Gastroesophageal sphincter (tissue), 4 donors: ENCODE measurements at regions not wholly inside any gene's neighbourhood (a gene's known extent, or its start where the extent isn't known, plus 50 kb on each side); places are given as distances from the start of the nearest gene placed in this dataset.

Experiments
- ATAC-seq: fragments of 150-250 bp; one replicate; pipeline ENCODE4 v1.9.1; 2016; ENCODE audit warnings: mild to moderate bottlenecking, moderate library complexity
- H3K27ac ChIP-seq, 4 donors: fragments of 200-600 bp; sonication (generic) in 3 of 4; 1 replicate in 3 of 4; 2 replicates in 1 of 4; pipeline ENCODE4 v1.5.1; 2016 to 2019
- H3K27me3 ChIP-seq: fragments of 200-600 bp; sonication (generic); one replicate; pipeline ENCODE4 v1.5.1; 2019
- H3K36me3 ChIP-seq, 2 donors: fragments of 200-600 bp; sonication (generic); one replicate each; pipeline ENCODE4 v1.5.1; 2019; ENCODE audit warnings: control low read depth in 1 of 2
- H3K4me1 ChIP-seq, 3 donors: fragments of 200-600 bp; sonication (generic); 1 replicate in 2 of 3; 2 replicates in 1 of 3; pipeline ENCODE4 v1.5.1; 2016 to 2019; ENCODE audit warnings: control low read depth in 2 of 3
- H3K4me3 ChIP-seq, 2 donors: fragments of 200-600 bp; sonication (generic); one replicate each; pipeline ENCODE4 v1.5.1; 2019; ENCODE audit warnings: mild to moderate bottlenecking in 1 of 2, moderate library complexity in 1 of 2
- H3K9me3 ChIP-seq, 3 donors: fragments of 200-600 bp; sonication (generic); one replicate each; pipeline ENCODE4 v1.5.1; 2017 to 2019; ENCODE audit warnings: control low read depth in 2 of 3
- CTCF ChIP-seq, 4 experiments: fragments of 200-600 bp in 2 of 4; fragments of 450-650 bp in 2 of 4; sonication (generic) in 1 of 4; IDR thresholded peaks; one replicate each; pipeline ENCODE4 v1.5.1; 2017 to 2019; ENCODE audit warnings: antibody characterized with exemption in 4 of 4, mild to moderate bottlenecking in 2 of 4, moderate library complexity in 2 of 4
- EP300 ChIP-seq: sonication (generic); formaldehyde crosslinking; IDR thresholded peaks from one replicate; pipeline ENCODE4 v1.6.1; 2017; ENCODE audit warnings: antibody characterized with exemption, mild to moderate bottlenecking
- POLR2A ChIP-seq, 2 donors: fragments of 450-650 bp; IDR thresholded peaks; one replicate each; pipeline ENCODE4 v1.6.1; 2017; ENCODE audit warnings: antibody characterized with exemption in 2 of 2, mild to moderate bottlenecking in 2 of 2, moderate library complexity in 1 of 2
- POLR2AphosphoS5 ChIP-seq: sonication (generic); formaldehyde crosslinking; IDR thresholded peaks from one replicate; pipeline ENCODE4 v1.6.1; 2017; ENCODE audit warnings: antibody characterized with exemption
- WGBS, 2 donors: methylation state at CpG; one replicate each; pipeline ENCODE4 v1.1.5; 2018; ENCODE audit warnings: low coverage in 1 of 2; 5-methylcytosine and 5-hydroxymethylcytosine counted together

- TF ChIP-seq POLR2AphosphoS5 (no peak), CTCF (IDR thresholded peaks at IDR 0.05) (no peak), POLR2A (IDR thresholded peaks at IDR 0.05) (no peak), EP300 (no peak)
- WGBS, 2 donors: 68 to 70% methylated on average over 2 of the region's 2 CpGs
- Histone ChIP-seq H3K4me3 (no peak overlapping the region), H3K27me3 (no peaks in the 10 kb centered on the region), H3K36me3 (no peaks in the 10 kb centered on the region), H3K9me3 (no peaks in the 10 kb centered on the region), H3K4me1 (no peaks in the 10 kb centered on the region), H3K27ac (no peak overlapping the region)
- ATAC-seq: no peak
Measured at GRCh38 chr4:57243076-57243475, 132.9 kb upstream of the IGFBP7 start.

DNA sequence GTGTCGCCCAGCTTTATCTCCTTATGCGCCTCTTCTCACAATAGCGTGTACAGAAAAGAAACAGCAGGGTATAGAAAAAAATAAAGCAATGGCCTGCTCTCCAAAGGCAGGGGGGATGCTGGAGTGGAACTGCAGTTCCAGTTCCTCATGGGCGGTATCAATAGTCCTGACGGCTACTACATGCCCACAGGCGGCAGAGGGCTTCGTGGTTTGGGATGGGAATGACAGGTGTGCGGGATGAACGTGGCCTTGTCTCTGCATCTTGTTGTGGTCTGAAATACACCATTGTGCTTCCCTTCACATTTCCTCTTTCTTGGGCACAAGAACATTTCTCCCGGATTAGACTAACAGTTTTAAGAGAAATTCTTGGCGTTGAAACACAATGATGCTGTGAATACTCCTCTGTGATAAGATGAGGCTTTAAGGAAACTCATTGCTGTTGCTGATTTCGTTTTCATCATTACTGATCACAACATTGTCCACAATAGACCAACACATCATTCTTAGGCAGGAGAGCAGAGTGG, 124.1 kb upstream of the IGFBP7 start:
- ATAC-seq: no peak
- Histone ChIP-seq H3K4me3 (no peak overlapping the region), H3K9me3 (no peaks in the 10 kb centered on the region), H3K27me3 (no peaks in the 10 kb centered on the region), H3K4me1 (no peaks in the 10 kb centered on the region), H3K27ac (no peak overlapping the region), H3K36me3 (no peaks in the 10 kb centered on the region)
- WGBS, 2 donors: 72 to 91% methylated on average over 8 to 9 of the region's 12 CpGs
- TF ChIP-seq EP300: no peak
- no peak for TF ChIP-seq POLR2AphosphoS5
- TF ChIP-seq CTCF (IDR thresholded peaks at IDR 0.05): no peak
- no peak for TF ChIP-seq POLR2A (IDR thresholded peaks at IDR 0.05)

DNA sequence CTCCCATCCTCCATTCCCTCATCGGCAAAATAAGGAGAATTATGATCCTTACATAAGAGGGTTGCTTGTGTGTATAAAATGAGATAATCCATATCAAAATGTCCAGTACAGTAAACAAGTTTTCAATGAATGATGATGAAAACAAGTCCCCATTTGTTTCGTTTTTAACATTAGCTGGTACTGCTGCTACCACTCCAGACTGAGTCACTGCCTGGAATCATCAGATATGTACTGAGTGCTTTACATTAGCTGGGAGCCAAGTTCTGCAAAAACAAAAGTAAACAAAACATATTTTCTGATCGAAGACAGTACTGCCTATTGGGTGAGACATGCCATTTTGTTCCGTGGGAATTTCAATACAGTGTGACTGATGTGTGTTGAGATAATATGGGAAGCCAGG, 123.2 kb upstream of the IGFBP7 start:
- no peaks in the 10 kb centered on the region for H3K27me3 ChIP-seq
- H3K27ac ChIP-seq: no peak overlapping the region
- no peaks in the 10 kb centered on the region for H3K4me1 ChIP-seq
- no peak for ATAC-seq
- WGBS, 2 donors: 18 to 33% methylated on average over 4 of the region's 4 CpGs
- H3K9me3 ChIP-seq: no peaks in the 10 kb centered on the region
- no peaks in the 10 kb centered on the region for H3K36me3 ChIP-seq
- no peak for TF ChIP-seq POLR2AphosphoS5
- H3K4me3 ChIP-seq: no peak overlapping the region

GRCh38 chr4:57231781-57232180, 121.6 kb upstream of the IGFBP7 start:
- Histone ChIP-seq H3K4me3 (no peak overlapping the region), H3K36me3 (no peaks in the 10 kb centered on the region), H3K4me1 (no peaks in the 10 kb centered on the region), H3K27ac (no peak overlapping the region), H3K9me3 (no peaks in the 10 kb centered on the region), H3K27me3 (no peaks in the 10 kb centered on the region)
- WGBS, 2 donors: 82% methylated on average over 1 of the region's 2 CpGs; no CpG with 5 or more reads in 1 of the 2 donors
- TF ChIP-seq POLR2A (IDR thresholded peaks at IDR 0.05): no peak
- no peak for TF ChIP-seq EP300
- TF ChIP-seq CTCF (IDR thresholded peaks at IDR 0.05): no peak
- TF ChIP-seq POLR2AphosphoS5: no peak
- no peak for ATAC-seq

GRCh38 chr4:57220734-57221133, 110.5 kb upstream of the IGFBP7 start:
- H3K36me3 ChIP-seq: no peaks in the 10 kb centered on the region
- TF ChIP-seq EP300 (no peak), CTCF (IDR thresholded peaks at IDR 0.05) (no peak), POLR2A (IDR thresholded peaks at IDR 0.05) (no peak), POLR2AphosphoS5 (no peak)
- 83 to 93% methylated on average over 2 of the region's 2 CpGs for WGBS, 2 donors

More at GRCh38 chr4:57220734-57221133, 110.5 kb upstream of the IGFBP7 start:
- no peak for ATAC-seq
- Histone ChIP-seq H3K27me3 (no peaks in the 10 kb centered on the region), H3K4me1 (no peaks in the 10 kb centered on the region), H3K9me3 (no peaks in the 10 kb centered on the region), H3K27ac (no peak overlapping the region), H3K4me3 (no peak overlapping the region)
